ENCODE measurements at regions not wholly inside any gene's neighbourhood (a gene's known extent, or its start where the extent isn't known, plus 50 kb on each side); places are given as distances from the start of the nearest gene placed in this dataset.

- TF ChIP-seq CTCF (conservative IDR thresholded peaks at IDR 0.05), result no peak
- TF ChIP-seq ZFX (IDR thresholded peaks at IDR 0.05), result no peak
These were observed 72.7 kb upstream of the IFNE start for GRCh38 chr9:21554813-21555212.
